Nephron (organoid): ENCODE measurements at regions not wholly inside any gene's neighbourhood (a gene's known extent, or its start where the extent isn't known, plus 50 kb on each side); places are given as distances from the start of the nearest gene placed in this dataset.

Experiments
- H3K27ac Mint-ChIP-seq, 3 experiments: 2 replicates each; pipeline ENCODE4 v1.8.0; 2020; ENCODE audit warnings: mixed read lengths in 3 of 3, mild to moderate bottlenecking in 2 of 3, moderate library complexity in 1 of 3
- H3K27me3 Mint-ChIP-seq: 2 replicates; pipeline ENCODE4 v1.8.0; 2021; ENCODE audit warnings: low read depth, mild to moderate bottlenecking, moderate library complexity, mixed read lengths
- H3K36me3 Mint-ChIP-seq: 2 replicates; pipeline ENCODE4 v1.8.0; 2020; ENCODE audit warnings: low read depth, mixed read lengths
- H3K4me1 Mint-ChIP-seq: 2 replicates; pipeline ENCODE4 v1.8.0; 2020; ENCODE audit warnings: mixed read lengths
- H3K4me3 Mint-ChIP-seq, 3 experiments: 2 replicates each; pipeline ENCODE4 v1.8.0; 2020; ENCODE audit warnings: mild to moderate bottlenecking in 3 of 3, mixed read lengths in 3 of 3, moderate library complexity in 2 of 3
- H3K9me3 Mint-ChIP-seq: 2 replicates; pipeline ENCODE4 v1.8.0; 2020; ENCODE audit warnings: mixed read lengths
- CTCF ChIP-seq, 3 experiments: fragments of 200-600 bp; sonication (generic); IDR thresholded peaks; one replicate each; pipeline ENCODE4 v1.5.0; 2021; ENCODE audit warnings: antibody characterized with exemption in 3 of 3; ENCODE audit not compliant: unreplicated experiment in 3 of 3

DNA sequence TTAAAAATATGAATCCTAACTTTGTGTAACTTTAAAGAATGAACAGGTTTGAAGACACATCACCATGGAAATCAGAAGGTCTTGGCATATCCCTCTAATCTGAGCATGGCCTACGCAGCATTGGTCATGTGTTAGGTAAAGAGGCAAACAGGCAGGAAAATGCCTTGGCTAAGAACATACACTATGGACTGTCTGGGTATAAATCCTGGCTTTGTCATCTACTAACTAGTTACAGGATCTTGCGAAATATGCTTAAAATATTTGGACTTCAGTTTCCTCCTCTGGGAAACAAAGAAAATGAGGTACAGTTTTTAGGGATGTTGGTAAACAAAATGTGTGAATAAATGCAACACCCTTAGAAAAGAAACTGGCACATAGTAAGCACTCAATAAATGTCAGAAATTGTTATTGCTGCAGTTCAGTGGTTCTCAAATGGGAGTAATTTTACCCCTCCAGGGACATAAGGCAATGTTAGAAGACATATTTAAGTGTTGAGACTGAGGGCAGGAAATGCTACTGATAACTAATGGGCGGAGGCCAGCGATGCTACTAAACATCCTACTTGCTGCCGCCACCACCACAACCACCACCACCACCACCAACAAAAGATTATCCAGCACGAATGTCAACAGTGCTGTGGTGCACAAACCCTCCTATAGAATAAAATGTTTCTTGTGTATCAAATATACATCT is 770.8 kb upstream of the SOX9 start:
- H3K27me3 Mint-ChIP-seq, result no peaks in the 10 kb centered on the region
- H3K27ac Mint-ChIP-seq, result no peak overlapping the region
- peaks cover 8% of the 10 kb centered on the region for H3K9me3 Mint-ChIP-seq
- no peak overlapping the region for H3K4me3 Mint-ChIP-seq
- no peak for TF ChIP-seq CTCF (IDR thresholded peaks at IDR 0.05; ENCODE audit: unreplicated experiment in 3 of 3)
- H3K36me3 Mint-ChIP-seq, result no peaks in the 10 kb centered on the region
- H3K4me1 Mint-ChIP-seq, result no peaks in the 10 kb centered on the region

DNA sequence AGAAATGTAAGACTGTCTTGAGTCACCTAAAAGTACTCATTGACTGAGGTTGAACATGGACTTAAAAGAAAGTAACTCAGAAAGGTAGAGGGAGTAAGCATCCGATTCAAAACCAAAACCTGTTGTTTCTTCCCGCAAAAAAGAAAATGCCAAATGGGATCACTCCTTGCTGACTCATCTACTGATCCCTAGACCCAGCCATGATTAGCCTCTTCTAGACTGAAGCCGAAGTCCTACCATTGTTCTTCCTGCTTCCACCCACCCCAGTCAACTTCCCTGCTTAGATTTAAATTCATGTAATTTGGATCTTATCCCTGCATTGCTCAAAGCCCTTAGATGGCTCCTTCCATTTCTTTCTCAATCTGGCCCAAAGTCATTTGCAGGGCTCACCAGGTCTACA is 760.5 kb upstream of the SOX9 start:
- Mint-ChIP-seq H3K27me3 (peaks cover 4% of the 10 kb centered on the region), H3K36me3 (peaks cover 8% of the 10 kb centered on the region), H3K27ac (no peak overlapping the region), H3K4me1 (peaks cover 11% of the 10 kb centered on the region), H3K4me3 (no peak overlapping the region), H3K9me3 (peaks cover 21% of the 10 kb centered on the region)
- TF ChIP-seq CTCF (IDR thresholded peaks at IDR 0.05; ENCODE audit: unreplicated experiment in 3 of 3), result no peak

GRCh38 chr17:71361656-71362450 is 759.0 kb upstream of the SOX9 start:
- TF ChIP-seq CTCF (IDR thresholded peaks at IDR 0.05; ENCODE audit: unreplicated experiment in 3 of 3), result no peak
- Mint-ChIP-seq H3K27me3 (peaks cover 4% of the 10 kb centered on the region), H3K4me3 (no peak overlapping the region), H3K4me1 (peaks cover 11% of the 10 kb centered on the region), H3K36me3 (peaks cover 8% of the 10 kb centered on the region), H3K9me3 (peaks cover 21% of the 10 kb centered on the region), H3K27ac (peak overlapping the region in 2 of 3 experiments; percentile 16 to 38)

DNA sequence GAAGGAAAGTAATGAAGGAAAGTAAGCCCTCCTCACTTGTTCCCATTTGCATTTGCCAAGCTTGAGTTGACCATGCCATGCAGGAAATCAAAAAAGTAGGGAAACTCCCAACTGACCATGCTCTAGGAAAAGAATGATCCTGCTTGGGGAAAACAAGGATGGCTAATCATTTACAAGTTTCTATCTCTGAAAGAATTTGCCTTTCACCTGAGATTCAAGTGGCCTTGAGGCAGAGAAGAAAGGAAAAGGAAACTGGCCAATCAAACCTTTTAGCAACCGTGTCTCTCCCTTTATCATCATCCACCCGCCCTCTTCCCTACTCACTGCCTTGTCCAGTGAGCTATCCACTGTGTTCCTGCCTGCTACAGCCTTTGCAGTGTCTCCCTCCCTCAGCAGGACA is 757.2 kb upstream of the SOX9 start:
- Mint-ChIP-seq H3K9me3 (peaks cover 12% of the 10 kb centered on the region), H3K4me1 (peaks cover 11% of the 10 kb centered on the region), H3K4me3 (no peak overlapping the region), H3K36me3 (no peaks in the 10 kb centered on the region), H3K27ac (no peak overlapping the region), H3K27me3 (peaks cover 4% of the 10 kb centered on the region)
- no peak for TF ChIP-seq CTCF (IDR thresholded peaks at IDR 0.05; ENCODE audit: unreplicated experiment in 3 of 3)

DNA sequence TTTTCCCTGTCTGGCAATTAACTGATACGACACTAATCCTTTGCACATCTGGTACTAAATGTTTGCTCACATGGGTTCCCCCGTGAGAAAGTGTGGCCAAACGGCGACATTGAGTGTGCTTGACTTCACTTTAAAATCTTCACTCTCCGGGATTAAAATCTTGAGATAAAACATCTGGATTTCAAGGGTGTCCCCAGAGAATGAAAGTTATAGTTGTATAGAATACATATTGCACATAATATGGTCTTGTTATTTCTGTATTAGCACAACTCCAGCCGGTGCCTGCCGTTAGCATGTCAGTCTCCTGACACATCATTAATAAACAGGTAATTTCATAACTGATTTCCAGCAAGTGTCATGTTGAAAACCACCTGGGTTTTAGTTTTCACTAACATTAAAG is 749.0 kb upstream of the SOX9 start:
- no peak for TF ChIP-seq CTCF (IDR thresholded peaks at IDR 0.05; ENCODE audit: unreplicated experiment in 3 of 3)
- no peaks in the 10 kb centered on the region for H3K27me3 Mint-ChIP-seq
- no peaks in the 10 kb centered on the region for H3K4me1 Mint-ChIP-seq
- no peaks in the 10 kb centered on the region for H3K9me3 Mint-ChIP-seq
- H3K4me3 Mint-ChIP-seq, result no peak overlapping the region
- no peak overlapping the region for H3K27ac Mint-ChIP-seq
- no peaks in the 10 kb centered on the region for H3K36me3 Mint-ChIP-seq
